Caco-2 (cell line): ENCODE measurements at regions not wholly inside any gene's neighbourhood (a gene's known extent, or its start where the extent isn't known, plus 50 kb on each side); places are given as distances from the start of the nearest gene placed in this dataset.

ENCODE experiments used
- BruUV-seq: library from RNA; stranded (reverse); fragments of 400-500 nt; replicated peaks from 2 replicates; lab custom pipeline; 2021; lab: Mats Ljungman, UMichigan
- CTCF ChIA-PET: fragments of 300-600 bp; sonication (Branson Sonifier 250); formaldehyde crosslinking; loops from one replicate; lab custom pipeline; 2022; ENCODE audit warnings: antibody characterized with exemption; lab: Charles Lee
- POLR2A ChIA-PET: fragments of 300-600 bp; sonication (Branson Sonifier 250); formaldehyde crosslinking; loops from one replicate; lab custom pipeline; 2022; ENCODE audit warnings: antibody characterized with exemption; lab: Charles Lee
- DNase-seq, 2 experiments: peaks; one replicate each; pipeline versions ENCODE4 v3.0.0 to v3.0.0-alpha.2; 2020 to 2022
- H3K27me3 ChIP-seq: replicated peaks from 2 replicates; pipeline ENCODE4 v1.6.0; 2011; ENCODE audit warnings: low read length; ENCODE audit not compliant: control insufficient read depth, insufficient read depth
- H3K36me3 ChIP-seq: 2 replicates; pipeline ENCODE4 v1.5.1; 2011; ENCODE audit warnings: low read length; ENCODE audit not compliant: control insufficient read depth, insufficient read depth
- H3K4me1 ChIP-seq: fragments of 250-450 bp; sonication (Bioruptor Pico); 2 replicates; pipeline ENCODE4 v1.5.1; 2020; ENCODE audit warnings: mild to moderate bottlenecking
- H3K4me3 ChIP-seq: 2 replicates; pipeline ENCODE4 v1.5.1; 2011; ENCODE audit warnings: low read depth, mild to moderate bottlenecking, control low read depth, low read length
- H3K9me3 ChIP-seq: fragments of 250-450 bp; sonication (Bioruptor Pico); 2 replicates; pipeline ENCODE4 v1.5.1; 2020; ENCODE audit warnings: mild to moderate bottlenecking, moderate library complexity
- H3K27ac Mint-ChIP-seq: one replicate; pipeline ENCODE4 v1.8.0; 2022; ENCODE audit warnings: mixed read lengths; ENCODE audit not compliant: unreplicated experiment
- H3K27me3 Mint-ChIP-seq: one replicate; pipeline ENCODE4 v1.8.0; 2022; ENCODE audit warnings: mixed read lengths; ENCODE audit not compliant: insufficient read depth, unreplicated experiment
- H3K36me3 Mint-ChIP-seq: one replicate; pipeline ENCODE4 v1.8.0; 2022; ENCODE audit warnings: mild to moderate bottlenecking, mixed read lengths; ENCODE audit not compliant: insufficient read depth, unreplicated experiment
- H3K4me1 Mint-ChIP-seq: one replicate; pipeline ENCODE4 v1.8.0; 2022; ENCODE audit warnings: low read depth, mixed read lengths; ENCODE audit not compliant: unreplicated experiment
- H3K4me3 Mint-ChIP-seq: one replicate; pipeline ENCODE4 v1.8.0; 2022; ENCODE audit warnings: mild to moderate bottlenecking, moderate library complexity, mixed read lengths; ENCODE audit not compliant: unreplicated experiment
- H3K9me3 Mint-ChIP-seq: one replicate; pipeline ENCODE4 v1.8.0; 2022; ENCODE audit warnings: mixed read lengths; ENCODE audit not compliant: unreplicated experiment
- CTCF ChIP-seq, 2 experiments: fragments of 200-600 bp in 1 of 2; IDR thresholded peaks; 1 replicate in 1 of 2; 2 replicates in 1 of 2; pipeline versions ENCODE4 v1.5.1 to v1.8.0; 2011 to 2022; ENCODE audit warnings: antibody characterized with exemption in 1 of 2, control low read depth in 1 of 2, inconsistent platforms in 1 of 2, low read depth in 1 of 2, low read length in 1 of 2, mild to moderate bottlenecking in 1 of 2, moderate library complexity in 1 of 2; ENCODE audit not compliant: insufficient read depth in 1 of 2, severe bottlenecking in 1 of 2, unreplicated experiment in 1 of 2
- intact Hi-C: fragments of 100-400 bp; cut with micrococcal nuclease; formaldehyde crosslinking; loops from one replicate; pipeline ENCODE4 v1.10.0; 2022; ENCODE audit not compliant: unreplicated experiment

GRCh38 chr20:61053889-61054288, 198.2 kb upstream of the CDH4 start:
- intact Hi-C loops = no loop called here
- ChIA-PET POLR2A (no interaction called here), CTCF (no interaction called here)
- Mint-ChIP-seq H3K9me3 (no peaks in the 10 kb centered on the region), H3K4me1 (no peaks in the 10 kb centered on the region), H3K27me3 (peaks cover 14% of the 10 kb centered on the region), H3K36me3 (no peaks in the 10 kb centered on the region), H3K4me3 (no peak overlapping the region), H3K27ac (no peak overlapping the region)
- Histone ChIP-seq H3K4me3 (no peak overlapping the region), H3K9me3 (peaks cover 17% of the 10 kb centered on the region; the same call in 1 of the 2 replicates), H3K36me3 (no peaks in the 10 kb centered on the region), H3K27me3 (no peaks in the 10 kb centered on the region), H3K4me1 (no peaks in the 10 kb centered on the region)
- TF ChIP-seq CTCF (IDR thresholded peaks at IDR 0.05; ENCODE audit: insufficient read depth in 1 of 2, low read depth in 1 of 2, low read length in 1 of 2, severe bottlenecking in 1 of 2, unreplicated experiment in 1 of 2) = no peak
- BruUV-seq = no TSS peak
- DNase-seq = peak in 1 of 2 experiments; percentile 20

- H3K27ac Mint-ChIP-seq = no peak overlapping the region
- no peaks in the 10 kb centered on the region for H3K27me3 ChIP-seq
- no TSS peak for BruUV-seq
- TF ChIP-seq CTCF (IDR thresholded peaks at IDR 0.05; ENCODE audit: insufficient read depth in 1 of 2, low read depth in 1 of 2, low read length in 1 of 2, severe bottlenecking in 1 of 2, unreplicated experiment in 1 of 2) = no peak
- H3K36me3 Mint-ChIP-seq = no peaks in the 10 kb centered on the region
- intact Hi-C loops = no loop called here
- ChIA-PET CTCF (no interaction called here), POLR2A (no interaction called here)
- H3K36me3 ChIP-seq = no peaks in the 10 kb centered on the region
- DNase-seq = peak in 1 of 2 experiments; percentile 30
- peaks cover 15% of the 10 kb centered on the region; the same call in 1 of the 2 replicates for H3K9me3 ChIP-seq
- no peaks in the 10 kb centered on the region for H3K9me3 Mint-ChIP-seq
- H3K4me3 Mint-ChIP-seq = no peak overlapping the region
- H3K4me1 Mint-ChIP-seq = no peaks in the 10 kb centered on the region
- no peaks in the 10 kb centered on the region for H3K4me1 ChIP-seq
- no peak overlapping the region for H3K4me3 ChIP-seq
- peaks cover 14% of the 10 kb centered on the region for H3K27me3 Mint-ChIP-seq
Measured at GRCh38 chr20:61054411-61054810, 197.7 kb upstream of the CDH4 start.

- H3K4me3 ChIP-seq = no peak overlapping the region
- H3K9me3 Mint-ChIP-seq = peaks cover 4% of the 10 kb centered on the region
- POLR2A ChIA-PET = no interaction called here
- H3K4me3 Mint-ChIP-seq = no peak overlapping the region
- peaks cover 10% of the 10 kb centered on the region; the same call in 1 of the 2 replicates for H3K9me3 ChIP-seq
- TF ChIP-seq CTCF (IDR thresholded peaks at IDR 0.05; ENCODE audit: insufficient read depth in 1 of 2, low read depth in 1 of 2, low read length in 1 of 2, severe bottlenecking in 1 of 2, unreplicated experiment in 1 of 2) = no peak
- DNase-seq = peak in 1 of 2 experiments; percentile 26
- H3K27ac Mint-ChIP-seq = no peak overlapping the region
- no TSS peak for BruUV-seq
- H3K36me3 ChIP-seq = no peaks in the 10 kb centered on the region
- H3K4me1 ChIP-seq = no peaks in the 10 kb centered on the region
- peaks cover 16% of the 10 kb centered on the region for H3K27me3 Mint-ChIP-seq
- no peaks in the 10 kb centered on the region for H3K36me3 Mint-ChIP-seq
- no peaks in the 10 kb centered on the region for H3K4me1 Mint-ChIP-seq
- intact Hi-C loops = no loop called here
- H3K27me3 ChIP-seq = no peaks in the 10 kb centered on the region
- CTCF ChIA-PET = no interaction called here
Measured at GRCh38 chr20:61055180-61056010, 196.7 kb upstream of the CDH4 start.
